Stimulated activated CD4-positive, alpha-beta T cell treated with anti-CD3 and anti-CD28 coated beads, Interleukin-2, amount 100 ng/mL, for 4 hours (primary cell): ENCODE measurements at regions not wholly inside any gene's neighbourhood (a gene's known extent, or its start where the extent isn't known, plus 50 kb on each side); places are given as distances from the start of the nearest gene placed in this dataset.
"Not testable (repeated sequence)": the region's sequence is repeated elsewhere in the genome, so short reads cannot be mapped to it uniquely, and the experiment has no call there.

Experiments
- DNase-seq: peaks from one replicate; pipeline ENCODE4 v3.0.0-alpha.2; 2020; ENCODE audit warnings: low read depth

DNA sequence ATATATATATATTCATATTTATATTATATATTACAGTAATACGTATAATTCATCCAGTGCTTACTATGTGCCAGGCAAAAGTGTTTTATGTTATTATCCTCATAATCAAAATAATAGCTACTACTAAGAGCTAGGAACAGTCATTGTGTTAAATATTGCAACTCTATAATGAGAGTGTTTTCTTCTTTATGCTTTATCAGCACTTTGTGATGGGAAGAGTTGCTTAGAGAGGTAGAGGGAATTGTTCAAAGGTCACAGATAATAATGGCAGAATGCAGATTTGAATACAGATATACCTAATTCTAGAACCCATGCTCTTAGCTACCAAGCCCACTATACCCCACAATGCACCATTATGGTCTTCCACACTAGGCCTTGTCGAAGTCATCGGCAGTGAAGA is 318.8 kb upstream of the PPARGC1A start:
- DNase-seq = no peak

DNA sequence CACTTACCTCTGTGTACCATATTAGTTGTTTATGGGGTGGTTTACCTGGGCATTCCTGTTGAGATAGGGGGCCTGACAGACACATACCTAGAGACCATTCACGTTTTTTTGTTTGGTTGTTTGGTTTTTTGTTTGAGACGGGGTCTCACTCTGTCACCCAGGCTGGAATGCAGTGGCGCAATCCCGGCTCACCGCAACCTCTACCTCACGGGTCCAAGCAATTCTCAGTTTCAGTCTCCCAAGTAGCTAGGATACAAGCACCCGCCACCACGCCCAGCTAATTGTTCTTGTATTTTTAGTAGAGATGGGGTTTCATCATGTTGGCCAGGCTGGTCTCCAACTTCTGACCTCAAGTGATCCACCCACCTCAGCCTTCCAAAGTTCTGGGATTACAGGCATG is 314.9 kb upstream of the PPARGC1A start:
- DNase-seq = not testable (repeated sequence)

DNA sequence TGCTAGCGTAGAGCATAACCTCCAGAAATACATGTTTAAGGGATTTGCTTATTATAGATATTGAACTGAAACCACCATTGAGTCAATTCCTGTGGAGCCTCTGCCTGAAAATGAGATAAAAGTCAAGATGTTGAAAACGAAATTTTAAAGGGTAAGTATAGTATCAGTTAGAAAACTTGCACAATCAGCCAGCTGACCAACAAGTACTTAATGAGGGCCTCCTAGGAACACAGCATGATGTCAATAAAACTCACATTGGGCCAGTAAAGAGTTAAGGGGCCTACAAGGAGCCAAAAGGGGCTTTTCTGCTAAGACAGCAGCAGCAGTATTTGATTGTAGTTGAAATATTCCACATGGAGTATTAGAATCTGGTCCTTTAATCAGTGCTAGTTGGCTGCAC is 314.1 kb upstream of the PPARGC1A start:
- no peak for DNase-seq

DNA sequence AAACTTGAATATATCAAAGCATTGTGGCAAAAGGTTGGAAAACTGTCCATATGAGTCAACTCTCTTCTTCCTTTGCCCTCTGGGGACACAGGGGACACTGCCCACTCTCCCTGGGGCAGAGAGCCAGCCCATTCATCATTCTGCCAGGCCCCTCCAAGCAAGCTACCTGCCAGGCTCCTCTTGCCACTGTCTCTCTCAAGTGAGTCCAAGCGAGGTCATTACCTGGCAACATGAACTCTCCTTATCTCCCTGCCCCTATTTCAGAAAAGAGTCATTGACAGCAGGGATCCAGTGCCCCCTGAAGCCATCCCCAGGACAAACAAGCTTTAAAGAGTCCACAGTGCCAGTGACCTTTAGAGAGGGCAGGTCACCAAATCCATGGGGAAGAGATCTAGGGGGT is 312.7 kb upstream of the PPARGC1A start:
- no peak for DNase-seq

DNA sequence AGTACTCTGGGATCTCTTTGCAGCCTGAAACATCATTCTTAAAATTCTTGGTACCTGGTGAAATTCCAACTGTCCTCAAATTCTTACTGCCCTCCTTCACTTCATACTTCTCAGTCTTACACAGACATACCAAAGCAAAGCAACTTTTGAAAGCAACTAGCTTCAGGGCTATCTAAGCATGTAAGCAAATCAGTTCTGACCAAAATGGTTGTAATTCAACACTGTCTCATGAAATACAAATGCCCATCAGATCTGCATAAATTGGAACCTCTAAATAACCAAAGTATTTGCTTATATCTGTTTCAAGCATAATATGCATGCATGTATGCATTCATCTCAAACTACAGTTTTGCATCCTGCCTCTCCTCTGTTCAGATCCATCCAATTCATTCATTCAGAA is 308.1 kb upstream of the PPARGC1A start:
- DNase-seq = no peak

DNA sequence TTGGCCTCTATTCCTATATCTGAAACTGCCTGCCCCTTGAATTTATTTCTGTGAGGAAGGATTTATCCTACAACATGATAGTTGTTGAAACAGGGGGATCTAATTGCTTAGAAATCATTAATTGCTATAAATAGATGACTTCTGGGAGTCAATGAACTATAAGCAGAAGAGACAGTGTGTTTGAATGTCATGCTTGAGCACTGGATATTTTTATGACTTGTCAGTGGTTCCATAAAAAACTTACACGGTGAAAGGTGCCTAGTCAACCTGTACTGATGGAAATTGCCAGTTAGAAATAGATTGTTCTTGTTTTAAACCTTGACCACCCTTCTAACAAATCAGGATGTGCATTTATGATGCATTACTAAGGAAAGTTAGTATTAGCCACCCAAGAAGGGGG is 306.9 kb upstream of the PPARGC1A start:
- DNase-seq = no peak

DNA sequence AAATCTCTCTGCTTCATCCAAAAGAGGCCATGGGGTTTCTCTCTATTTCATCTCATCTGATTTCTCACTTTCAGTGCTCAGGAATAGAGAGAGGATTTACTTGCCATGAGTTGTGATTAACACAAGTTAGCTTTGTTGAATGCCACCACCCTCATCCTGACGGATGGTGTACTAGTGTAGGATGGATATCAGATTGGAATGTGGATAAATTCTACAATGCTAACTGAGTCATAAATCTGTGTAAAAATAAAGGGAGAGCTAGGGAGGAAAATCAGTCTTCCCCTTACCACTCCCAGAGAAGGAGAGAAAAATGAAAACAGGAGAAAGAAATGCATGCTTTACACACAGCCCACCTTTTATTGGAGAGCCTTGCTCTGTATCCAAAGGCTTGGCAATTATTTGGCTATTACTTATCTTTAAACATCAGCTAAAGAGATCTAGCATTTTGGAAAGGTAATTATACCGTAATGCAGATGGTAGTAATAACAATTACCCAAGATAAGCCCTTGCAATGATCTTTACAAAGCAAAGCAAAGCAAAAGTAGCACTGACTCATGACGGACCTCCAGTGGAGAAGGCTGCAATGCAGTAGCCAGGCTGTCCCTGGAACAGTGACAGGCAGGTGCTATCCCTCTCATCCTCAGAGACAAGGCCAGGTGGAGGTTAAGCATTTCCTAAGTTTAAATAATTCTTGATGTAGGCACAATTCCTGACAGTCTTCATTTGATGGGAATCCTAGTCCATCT is 306.3 kb upstream of the PPARGC1A start:
- no peak for DNase-seq

DNA sequence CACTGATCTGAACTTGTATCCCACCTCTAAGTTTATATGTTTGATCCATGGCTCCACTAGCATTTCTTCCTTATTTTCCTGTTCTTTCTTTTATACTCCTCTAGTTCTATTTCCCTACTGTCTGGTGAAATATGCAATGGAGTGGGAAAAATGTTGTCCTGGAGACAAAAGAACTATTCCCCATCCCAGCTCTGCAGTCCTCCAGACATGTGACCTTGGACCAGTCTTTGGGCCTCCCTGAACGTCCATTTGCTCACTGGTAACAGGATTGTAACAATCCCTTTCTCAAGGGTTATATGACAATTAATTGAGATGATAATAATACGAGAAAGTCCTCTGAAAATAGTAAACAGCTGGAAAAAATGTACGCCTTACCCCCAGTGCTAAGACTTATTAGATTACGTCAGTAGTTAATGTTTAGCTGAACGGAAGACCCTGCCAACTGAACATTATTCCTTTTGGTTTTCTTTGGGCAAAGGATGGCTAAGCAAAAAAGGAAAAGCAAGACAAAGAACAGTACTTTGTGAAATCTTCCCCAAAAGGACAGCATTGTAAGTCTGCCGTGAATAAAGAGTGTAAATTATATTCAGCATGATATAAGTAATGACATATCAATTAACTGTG is 302.3 kb upstream of the PPARGC1A start:
- no peak for DNase-seq

DNA sequence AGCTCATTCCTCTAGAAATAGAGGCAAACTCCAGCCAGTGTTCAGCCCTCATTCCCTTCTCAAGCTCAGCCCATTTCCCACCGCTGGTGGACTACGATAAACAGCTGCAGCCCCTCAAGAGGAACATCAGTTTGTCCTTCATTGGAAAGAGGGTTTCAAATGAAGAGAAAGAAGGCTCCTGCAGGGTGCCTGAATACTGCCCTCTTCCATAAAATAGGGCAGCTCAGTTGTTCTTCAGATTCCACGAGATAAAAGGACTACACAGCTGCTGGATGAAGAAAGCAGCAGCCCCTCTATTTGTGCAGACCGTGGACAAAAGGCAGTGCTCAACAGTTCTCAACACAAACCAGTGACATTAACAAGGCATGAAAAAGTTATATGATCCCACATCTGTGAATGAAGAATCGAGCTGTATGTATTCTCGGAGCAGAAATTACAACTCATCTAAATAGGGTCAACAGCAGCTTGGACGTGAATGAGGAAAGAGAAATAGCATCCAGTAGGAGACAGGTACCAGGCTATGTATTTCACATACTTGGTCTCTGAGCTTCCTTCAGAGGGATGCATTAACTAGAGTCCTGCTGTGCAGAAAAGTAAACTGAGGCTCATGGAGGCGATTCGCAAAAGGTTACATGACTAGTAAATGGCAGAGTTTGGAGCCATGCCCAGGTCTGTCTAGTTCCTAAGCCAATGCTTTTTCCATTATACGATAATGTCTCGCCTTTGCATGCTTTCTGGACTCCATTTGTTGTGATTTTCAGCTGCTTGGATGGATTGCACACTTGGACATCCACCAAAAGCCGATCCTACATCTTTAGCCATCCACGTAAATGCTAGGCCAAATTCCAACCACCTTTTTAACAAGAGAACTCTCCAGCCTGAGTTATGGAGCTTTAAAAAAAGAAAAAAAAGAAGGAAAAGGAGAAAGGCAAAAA is 301.2 kb upstream of the PPARGC1A start:
- DNase-seq = no peak

DNA sequence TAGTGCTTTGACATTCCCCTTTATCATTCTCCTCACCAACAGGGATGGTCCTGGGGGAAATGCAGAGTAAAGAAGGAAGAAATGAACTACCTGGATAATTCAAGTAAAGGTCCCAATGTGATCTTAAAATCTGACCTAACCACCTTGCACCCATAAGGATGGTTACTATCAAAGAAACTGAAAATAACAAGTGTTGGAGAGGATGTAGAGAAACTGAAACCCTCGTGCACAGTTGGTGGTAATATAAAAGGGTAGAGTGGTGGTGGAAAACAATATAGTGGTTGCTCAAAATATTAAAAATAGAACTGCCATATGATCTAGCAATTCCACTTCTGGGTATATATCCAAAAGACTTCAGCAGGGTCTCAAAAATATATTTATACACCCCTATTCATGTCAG is 298.6 kb upstream of the PPARGC1A start:
- no peak for DNase-seq

DNA sequence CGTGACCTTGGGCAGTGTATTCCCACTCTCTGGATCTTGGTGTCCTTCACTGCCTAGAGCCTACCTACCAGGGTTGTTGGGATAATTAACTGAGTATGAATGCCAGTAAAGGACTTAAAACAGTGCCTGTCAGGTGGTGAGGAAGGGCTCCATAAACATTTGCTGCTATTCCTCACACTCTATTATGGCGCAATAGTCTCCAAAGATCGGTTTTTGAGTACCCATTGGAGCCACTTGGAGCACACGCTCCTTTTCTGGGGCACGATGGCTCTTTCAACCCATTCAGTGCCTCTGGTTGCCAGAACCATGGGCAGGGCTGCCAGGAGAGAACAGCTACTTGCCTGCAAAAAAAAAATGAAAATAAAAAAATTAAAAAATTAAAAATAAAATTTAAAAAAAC is 296.6 kb upstream of the PPARGC1A start:
- no peak for DNase-seq

DNA sequence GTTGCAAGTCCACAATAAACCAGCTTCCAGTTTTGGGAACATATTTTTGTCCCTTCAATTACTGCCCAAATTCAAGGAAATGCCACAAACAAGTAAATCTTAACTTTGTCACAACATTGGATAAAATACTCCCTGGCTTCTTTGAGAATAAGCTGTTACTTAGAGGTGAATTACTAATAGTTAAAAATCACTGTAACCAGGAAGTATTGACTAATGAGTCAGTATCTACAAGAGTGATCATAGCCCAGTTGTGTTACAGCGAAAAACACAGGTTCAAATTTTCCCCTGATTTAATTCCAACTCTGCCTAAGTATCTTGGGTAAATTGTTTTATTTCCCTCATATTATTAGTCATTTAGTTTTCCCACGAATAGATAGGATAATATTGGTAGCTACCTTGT is 291.2 kb upstream of the PPARGC1A start:
- DNase-seq = no peak

DNA sequence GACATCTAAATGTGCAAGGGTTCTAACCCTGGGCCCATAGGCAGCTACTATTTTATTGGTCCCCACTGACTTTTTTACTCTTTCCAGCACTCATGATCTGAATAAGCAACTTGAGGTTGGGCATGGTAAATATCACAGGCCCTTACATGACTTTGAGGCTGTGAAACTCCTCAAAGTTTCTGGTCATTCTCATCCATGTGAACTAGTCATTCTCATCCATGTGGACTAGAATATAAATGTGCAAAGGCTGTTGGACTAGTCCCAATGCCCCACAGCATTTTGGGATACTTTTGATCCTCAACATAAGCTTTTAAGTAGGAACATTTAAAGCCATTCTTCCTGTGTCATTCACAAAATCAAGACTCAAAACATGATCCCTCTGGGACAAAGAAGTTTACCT is 290.7 kb upstream of the PPARGC1A start:
- no peak for DNase-seq

DNA sequence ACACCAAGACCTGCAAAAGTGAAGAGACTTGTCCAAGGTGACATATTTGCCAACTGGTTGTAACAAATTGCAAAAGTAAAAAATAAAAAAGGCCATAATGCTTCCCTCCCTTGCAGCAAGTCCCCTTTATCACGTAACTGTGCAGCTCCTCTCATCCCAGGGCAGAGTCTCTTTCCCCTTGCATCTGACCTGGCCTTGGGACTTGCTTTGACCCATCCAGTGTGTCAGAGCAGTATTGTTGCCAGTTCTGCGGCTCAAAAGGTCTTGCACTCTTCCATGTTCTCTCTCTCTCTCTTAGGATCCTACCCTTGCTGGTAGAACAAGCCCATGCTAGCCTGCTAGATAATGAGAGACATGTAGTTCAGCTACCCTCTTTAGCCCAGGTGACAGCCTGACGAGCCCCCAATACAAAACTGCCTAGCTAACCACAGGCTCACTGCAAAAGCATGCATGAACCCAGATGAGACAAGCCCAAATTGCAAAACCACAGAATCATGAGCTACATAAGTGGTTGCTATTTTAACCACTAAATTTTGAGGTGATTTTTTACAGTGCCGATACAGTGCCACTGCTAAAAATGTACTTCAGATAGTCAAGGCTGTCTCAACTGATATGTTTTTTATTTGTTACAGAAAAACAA is 289.5 kb upstream of the PPARGC1A start:
- no peak for DNase-seq

DNA sequence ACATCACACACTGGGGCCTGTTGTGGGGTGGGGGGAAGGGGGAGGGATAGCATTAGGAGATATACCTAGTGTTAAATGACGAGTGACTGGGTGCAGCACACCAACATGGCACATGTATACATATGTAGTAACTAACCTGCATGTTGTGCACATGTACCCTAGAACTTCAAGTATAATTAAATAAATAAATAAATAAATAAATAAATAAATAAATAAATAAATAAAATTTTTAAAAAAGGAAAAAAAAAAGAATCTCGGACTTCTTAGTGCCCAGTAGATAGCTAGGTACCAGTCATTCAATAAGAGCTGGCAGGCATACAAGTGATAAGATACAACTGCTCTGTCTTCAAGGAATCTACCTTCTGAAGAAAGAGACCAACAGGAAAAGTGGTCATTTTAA is 287.6 kb upstream of the PPARGC1A start:
- DNase-seq = not testable (repeated sequence)

DNA sequence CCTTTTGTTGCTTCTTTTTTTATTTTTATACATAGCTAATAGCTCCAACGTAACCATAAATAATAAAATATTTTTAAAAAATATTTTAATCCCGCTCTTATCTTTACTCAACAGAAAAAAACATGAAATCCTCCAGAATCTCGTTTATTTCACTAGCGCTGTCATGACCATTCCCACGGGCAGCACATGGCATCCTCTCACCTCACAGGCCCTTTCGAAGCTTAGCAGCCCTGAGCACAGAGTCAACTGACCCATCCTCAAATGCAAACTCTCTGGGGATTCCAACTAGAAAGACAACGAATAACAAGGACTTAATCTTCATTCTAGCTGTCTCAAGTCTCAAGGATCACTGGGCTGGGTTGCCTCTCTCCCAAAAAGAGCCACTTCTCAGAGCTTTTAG is 285.9 kb upstream of the PPARGC1A start:
- DNase-seq = no peak

DNA sequence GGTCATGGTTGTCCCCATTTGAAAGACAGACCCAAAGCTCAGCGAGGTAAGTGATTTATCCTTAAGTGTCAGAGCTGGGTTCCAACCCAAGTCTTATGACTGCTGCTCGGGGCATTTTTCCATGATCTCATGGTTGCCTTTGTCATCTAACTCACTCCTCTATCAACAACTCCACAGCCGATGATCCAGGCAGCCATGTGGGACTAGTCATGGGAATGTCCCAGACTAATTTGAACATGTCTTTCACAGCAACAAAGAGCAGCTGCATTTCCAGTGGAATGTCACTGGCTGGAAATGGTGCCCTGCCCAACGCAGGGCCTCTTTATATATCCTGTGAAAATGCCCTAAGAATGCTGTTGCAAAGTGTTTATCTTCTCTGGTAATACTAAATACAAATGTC is 284.8 kb upstream of the PPARGC1A start:
- DNase-seq = no peak

DNA sequence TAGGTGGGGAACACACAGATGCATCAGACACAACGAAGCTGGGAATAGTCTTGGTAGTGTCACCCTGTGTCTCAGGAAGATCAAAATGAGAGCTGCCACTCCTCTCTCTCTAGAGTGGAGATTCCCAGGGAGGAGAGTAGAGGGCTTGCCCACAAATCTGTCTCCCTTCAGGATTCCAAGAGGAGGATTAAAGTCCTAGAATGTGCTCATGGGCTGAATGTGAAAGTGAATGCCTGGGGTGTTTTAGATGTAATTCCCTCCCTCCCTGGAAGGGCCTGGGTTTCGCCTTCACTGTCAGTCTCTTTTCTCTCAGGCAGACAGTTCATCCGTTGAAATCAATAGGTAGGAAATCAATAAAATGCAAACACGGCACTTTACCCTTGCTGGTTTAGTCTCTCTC is 282.6 kb upstream of the PPARGC1A start:
- DNase-seq = no peak

DNA sequence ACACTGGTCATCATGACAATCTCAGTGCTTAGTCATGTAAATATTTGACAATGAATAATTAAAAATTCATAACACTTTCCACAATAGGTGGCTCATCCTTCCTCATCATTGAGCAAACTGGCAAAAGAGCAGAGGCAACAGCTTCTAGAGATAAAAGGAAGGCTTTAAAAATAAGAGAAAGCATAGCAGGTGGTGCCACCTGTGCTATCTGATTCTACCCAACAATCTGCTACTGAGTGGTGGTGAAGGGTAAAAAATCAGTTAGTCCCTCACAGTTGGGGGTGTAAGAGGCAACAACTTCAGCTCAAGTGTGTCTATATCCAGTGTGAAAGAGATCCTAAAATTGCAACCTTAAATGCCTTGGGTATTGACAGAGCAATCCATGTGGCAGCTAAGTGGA is 280.1 kb upstream of the PPARGC1A start:
- no peak for DNase-seq

DNA sequence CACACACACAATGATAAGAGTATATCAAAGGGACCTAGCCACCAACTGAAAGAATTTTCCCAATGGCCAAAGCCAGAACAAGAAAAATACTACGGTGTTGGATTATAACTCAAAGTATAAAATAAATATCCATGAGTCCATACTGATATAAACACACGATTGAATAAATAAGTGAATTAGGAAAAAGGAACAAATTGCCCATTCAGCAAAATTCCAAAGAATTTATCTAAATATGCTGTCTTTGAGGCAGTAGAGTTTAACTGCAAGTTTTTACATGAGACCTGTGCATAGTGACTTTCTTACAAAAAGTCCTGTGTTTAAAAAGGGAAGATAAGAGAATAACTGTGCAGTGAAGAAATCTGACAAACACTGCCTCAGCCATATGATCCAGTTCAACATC is 278.8 kb upstream of the PPARGC1A start:
- no peak for DNase-seq

DNA sequence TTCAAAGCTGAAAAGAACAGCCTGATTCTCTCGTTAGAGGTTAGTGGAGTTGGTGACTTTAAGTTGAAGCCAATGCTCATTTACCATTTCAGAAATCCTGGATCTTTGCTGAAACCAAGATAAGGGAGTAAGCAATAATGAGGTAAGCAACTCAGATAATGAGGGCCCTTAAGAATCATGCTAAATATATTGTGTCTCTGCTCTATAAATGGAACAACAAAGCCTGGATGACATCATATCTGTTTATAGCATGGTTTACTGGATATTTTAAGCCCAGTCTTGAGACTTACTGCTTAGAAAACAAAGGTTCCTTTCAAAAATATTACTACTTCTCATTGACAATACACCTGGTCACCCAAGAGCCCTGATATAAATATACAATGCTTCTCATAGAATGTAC is 276.7 kb upstream of the PPARGC1A start:
- DNase-seq = no peak

DNA sequence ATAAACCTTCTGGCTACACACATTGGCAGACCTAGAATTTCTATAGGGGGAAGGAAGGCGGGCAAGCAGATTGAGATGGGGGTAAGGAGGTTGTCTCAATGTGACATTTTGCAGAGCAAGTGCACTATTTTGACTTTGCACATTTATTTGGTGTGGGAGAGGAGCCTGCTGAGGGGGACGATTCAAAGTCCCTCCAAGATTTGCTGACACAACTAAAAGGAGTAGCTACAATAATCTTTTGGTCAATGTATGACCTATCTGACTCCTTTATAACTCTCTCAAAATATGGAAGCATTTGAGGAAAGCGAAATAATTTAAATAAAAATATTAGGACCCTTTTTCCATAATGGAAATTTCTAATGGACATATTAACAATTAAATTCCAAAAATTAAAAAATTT is 274.9 kb upstream of the PPARGC1A start:
- DNase-seq = no peak
